H1 (cell line): ENCODE measurements at regions not wholly inside any gene's neighbourhood (a gene's known extent, or its start where the extent isn't known, plus 50 kb on each side); places are given as distances from the start of the nearest gene placed in this dataset.
A peak's percentile ranks its signal among the peaks of the same experiment; 100 is the strongest.

Experiments
- CTCF ChIA-PET: fragments of 300-600 bp; sonication (Branson Sonifier 250); formaldehyde crosslinking; loops from one replicate; lab custom pipeline; 2021; ENCODE audit not compliant: partially characterized antibody; lab: Charles Lee
- POLR2A ChIA-PET: fragments of 300-600 bp; sonication (Branson Sonifier 250); formaldehyde crosslinking; loops from one replicate; lab custom pipeline; 2021; ENCODE audit warnings: inconsistent platforms; ENCODE audit not compliant: partially characterized antibody; lab: Charles Lee
- DNase-seq, 2 experiments: peaks; one replicate each; pipeline versions ENCODE4 v3.0.0 to v3.0.0-alpha.2; 2010 to 2022; ENCODE audit warnings: low spot score in 2 of 2, low read depth in 1 of 2, mixed read lengths in 1 of 2
- FAIRE-seq: peaks from 2 replicates; lab custom pipeline; 2011; peaks lifted over from hg19 to GRCh38; lab: Jason Lieb, UNC
- H2AFZ ChIP-seq: 2 replicates; pipeline ENCODE4 v1.8.1; 2012; ENCODE audit warnings: low read length, inconsistent platforms
- H2AK5ac ChIP-seq: 2 replicates; pipeline ENCODE4 v1.6.1; 2013; ENCODE audit warnings: low read depth, low read length
- H2BK120ac ChIP-seq: replicated peaks from 2 replicates; pipeline ENCODE3; 2013; ENCODE audit warnings: low read depth, low read length, inconsistent platforms
- H2BK12ac ChIP-seq: 2 replicates; pipeline ENCODE4 v1.6.1; 2013; ENCODE audit warnings: low read depth, low read length
- H2BK15ac ChIP-seq: 2 replicates; pipeline ENCODE4 v1.6.1; 2013; ENCODE audit warnings: low read length
- H2BK20ac ChIP-seq: 2 replicates; pipeline ENCODE4 v1.6.1; 2013; ENCODE audit warnings: low read length
- H2BK5ac ChIP-seq: 2 replicates; pipeline ENCODE4 v1.6.1; 2013; ENCODE audit warnings: low read depth, low read length
- H3K14ac ChIP-seq: 2 replicates; pipeline ENCODE4 v1.6.1; 2013; ENCODE audit warnings: inconsistent platforms; ENCODE audit not compliant: insufficient read length
- H3K18ac ChIP-seq: 2 replicates; pipeline ENCODE4 v1.6.1; 2013; ENCODE audit warnings: low read length; ENCODE audit errors: extremely low read depth
- H3K23ac ChIP-seq: 2 replicates; pipeline ENCODE4 v1.6.1; 2013; ENCODE audit warnings: inconsistent platforms; ENCODE audit not compliant: insufficient read length
- H3K23me2 ChIP-seq: 2 replicates; pipeline ENCODE4 v1.6.1; 2013; ENCODE audit warnings: low read depth, low read length
- H3K27ac ChIP-seq: 2 replicates; pipeline ENCODE4 v1.6.1; 2011; ENCODE audit warnings: low read depth, low read length, inconsistent platforms
- H3K27me3 ChIP-seq, 4 experiments: replicated peaks in 1 of 4; 1 replicate in 1 of 4; 2 replicates in 3 of 4; pipeline versions ENCODE4 v1.6.1 to v1.8.1; 2011 to 2013; ENCODE audit warnings: low read length in 3 of 4, mild to moderate bottlenecking in 3 of 4, inconsistent platforms in 2 of 4, mixed read lengths in 2 of 4, moderate library complexity in 1 of 4; ENCODE audit not compliant: control insufficient read depth in 3 of 4, insufficient read depth in 3 of 4; ENCODE audit errors: extremely low read depth in 1 of 4
- H3K36me3 ChIP-seq, 4 experiments: 2 replicates each; pipeline versions ENCODE4 v1.6.1 to v1.8.1; 2011 to 2013; ENCODE audit warnings: mild to moderate bottlenecking in 4 of 4, low read length in 3 of 4, moderate library complexity in 2 of 4, control low read depth in 1 of 4, inconsistent platforms in 1 of 4; ENCODE audit not compliant: insufficient read depth in 4 of 4, control insufficient read depth in 2 of 4
- H3K4ac ChIP-seq: replicated peaks from 2 replicates; pipeline ENCODE3; 2013; ENCODE audit warnings: low read length, low read depth, mixed read lengths, inconsistent platforms; ENCODE audit not compliant: insufficient read length
- H3K4me1 ChIP-seq, 4 experiments: replicated peaks in 1 of 4; 1 replicate in 1 of 4; 2 replicates in 3 of 4; pipeline versions ENCODE4 v1.6.1 to v1.8.1; 2011 to 2013; ENCODE audit warnings: low read length in 3 of 4, inconsistent platforms in 2 of 4, mixed read lengths in 1 of 4; ENCODE audit not compliant: insufficient read depth in 4 of 4, control insufficient read depth in 3 of 4
- H3K4me2 ChIP-seq, 2 experiments: 2 replicates each; pipeline versions ENCODE4 v1.6.1 to v1.8.1; 2011 to 2013; ENCODE audit warnings: low read depth in 2 of 2, low read length in 2 of 2, control low read depth in 1 of 2, inconsistent platforms in 1 of 2, mild to moderate bottlenecking in 1 of 2; ENCODE audit not compliant: insufficient read depth in 1 of 2
- H3K4me3 ChIP-seq, 4 experiments: fragments of 200-600, 300-600 bp in 1 of 4; sonication (generic), shearing (Covaris generic), sonication (Bioruptor Twin) in 1 of 4; 2 replicates each; pipeline versions ENCODE4 v1.5.1 to v1.8.1; 2011 to 2016; ENCODE audit warnings: low read length in 4 of 4, low read depth in 3 of 4, control low read depth in 2 of 4, inconsistent platforms in 2 of 4, mild to moderate bottlenecking in 2 of 4, mixed read lengths in 1 of 4, moderate library complexity in 1 of 4; ENCODE audit not compliant: insufficient read depth in 2 of 4; ENCODE audit errors: extremely low read depth in 1 of 4
- H3K56ac ChIP-seq: replicated peaks from 2 replicates; pipeline ENCODE3; 2013; ENCODE audit warnings: low read depth, mild to moderate bottlenecking, mixed read lengths, low read length, inconsistent platforms; ENCODE audit not compliant: insufficient read length
- H3K79me1 ChIP-seq: 2 replicates; pipeline ENCODE4 v1.6.1; 2013; ENCODE audit warnings: low read depth, low read length, control low read depth
- H3K79me2 ChIP-seq, 2 experiments: 2 replicates each; pipeline versions ENCODE4 v1.6.1 to v1.8.1; 2012 to 2013; ENCODE audit warnings: low read length in 2 of 2, mild to moderate bottlenecking in 2 of 2, inconsistent platforms in 1 of 2; ENCODE audit not compliant: insufficient read depth in 2 of 2, control insufficient read depth in 1 of 2
- H3K9ac ChIP-seq, 4 experiments: replicated peaks in 1 of 4; 1 replicate in 1 of 4; 2 replicates in 3 of 4; pipeline versions ENCODE4 v1.6.1 to v1.8.1; 2011 to 2013; ENCODE audit warnings: low read depth in 3 of 4, low read length in 3 of 4, control low read depth in 2 of 4, mild to moderate bottlenecking in 2 of 4, moderate library complexity in 2 of 4, inconsistent platforms in 1 of 4; ENCODE audit errors: extremely low read depth in 1 of 4
- H3K9me3 ChIP-seq, 2 experiments: 2 replicates each; pipeline versions ENCODE4 v1.6.1 to v1.8.1; 2012 to 2013; ENCODE audit warnings: mild to moderate bottlenecking in 2 of 2, moderate library complexity in 2 of 2, control low read depth in 1 of 2, inconsistent platforms in 1 of 2, low read depth in 1 of 2, low read length in 1 of 2, mixed read lengths in 1 of 2; ENCODE audit not compliant: insufficient read depth in 2 of 2
- H4K20me1 ChIP-seq, 2 experiments: replicated peaks in 1 of 2; 2 replicates each; pipeline versions ENCODE3 to v1.8.1; 2011 to 2013; ENCODE audit warnings: inconsistent platforms in 2 of 2, low read length in 2 of 2, mild to moderate bottlenecking in 1 of 2; ENCODE audit not compliant: insufficient read depth in 2 of 2, control insufficient read depth in 1 of 2
- H4K5ac ChIP-seq: 2 replicates; pipeline ENCODE4 v1.6.1; 2013; ENCODE audit warnings: low read length, low read depth, mixed read lengths, inconsistent platforms; ENCODE audit not compliant: insufficient read length
- H4K8ac ChIP-seq: 2 replicates; pipeline ENCODE4 v1.8.0; 2013; ENCODE audit warnings: mild to moderate bottlenecking, moderate library complexity, low read length, inconsistent platforms; ENCODE audit not compliant: insufficient read depth; ENCODE audit errors: extremely low read depth
- H4K91ac ChIP-seq: replicated peaks from 2 replicates; pipeline ENCODE3; 2013; ENCODE audit warnings: low read length, mixed read lengths, inconsistent platforms; ENCODE audit not compliant: insufficient read length
- ASH2L ChIP-seq: fragments of 200-600, 300-600 bp; sonication (generic); IDR thresholded peaks from one replicate; pipeline ENCODE4 v1.7.1; 2017; ENCODE audit warnings: low read length
- JUND ChIP-seq: IDR thresholded peaks from 2 replicates; pipeline ENCODE4 v1.6.1; 2011; ENCODE audit warnings: mild to moderate bottlenecking, improper control_type of control experiment, low read length
- WGBS, 2 experiments: shearing (Covaris generic) in 1 of 2; methylation state at CpG; one replicate each; pipeline versions ENCODE4 v1.1.6 to v1.1.7; 2013 to 2015; ENCODE audit warnings: low lambda C conversion rate in 2 of 2, mixed read lengths in 2 of 2, inconsistent platforms in 1 of 2, low coverage in 1 of 2, missing lambda C conversion rate in 1 of 2; ENCODE audit not compliant: insufficient replicate concordance in 2 of 2, insufficient coverage in 1 of 2, insufficient read length in 1 of 2; ENCODE audit errors: extremely low coverage in 1 of 2, missing lambda C conversion rate in 1 of 2; 5-methylcytosine and 5-hydroxymethylcytosine counted together

DNA sequence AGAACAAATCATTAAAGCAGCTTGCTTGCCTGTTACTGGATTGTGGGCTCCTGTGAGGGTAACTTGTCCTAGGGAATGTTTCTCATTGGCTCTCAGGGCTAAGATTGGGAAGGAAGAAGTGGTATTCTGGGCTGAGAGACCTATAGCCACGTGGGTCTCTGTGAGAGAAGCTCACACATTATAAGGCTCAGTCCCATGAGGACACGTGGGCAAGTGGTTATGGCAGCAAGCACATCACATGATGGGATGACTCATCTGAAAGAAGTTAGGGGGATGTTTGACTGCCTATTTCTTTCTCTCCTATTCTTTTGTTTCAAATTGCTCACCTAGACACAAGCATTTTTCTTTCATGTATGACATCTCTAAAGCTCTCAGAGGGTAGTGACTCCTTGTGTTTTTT, 418.0 kb upstream of the ST6GAL2 start:
- no peaks in the 10 kb centered on the region for H3K79me1 ChIP-seq
- no peak overlapping the region for H3K4ac ChIP-seq
- H4K8ac ChIP-seq: no peak overlapping the region
- DNase-seq (no peak), FAIRE-seq (no peak)
- WGBS, 2 experiments: 75% methylated on average over 2 of the region's 2 CpGs; no CpG with 5 or more reads in 1 of the 2 experiments
- no peak overlapping the region for H2BK20ac ChIP-seq
- no peaks in the 10 kb centered on the region for H3K36me3 ChIP-seq
- H2BK120ac ChIP-seq: no peak overlapping the region
- H3K27me3 ChIP-seq: no peaks in the 10 kb centered on the region
- H3K23me2 ChIP-seq: no peaks in the 10 kb centered on the region
- no peak overlapping the region for H4K91ac ChIP-seq
- H3K18ac ChIP-seq: no peak overlapping the region
- H2BK5ac ChIP-seq: no peak overlapping the region
- H3K56ac ChIP-seq: no peak overlapping the region
- TF ChIP-seq JUND (peak; percentile 48; the same call in 1 of the 2 replicates), ASH2L (no peak)
- 0 out of 2 replicates have a peak overlapping the region, but pooled peaks have one; percentile 72 for H2BK15ac ChIP-seq
- no peak overlapping the region for H3K14ac ChIP-seq
- H3K4me1 ChIP-seq: no peaks in the 10 kb centered on the region
- H4K5ac ChIP-seq: no peak overlapping the region
- no peak overlapping the region for H2AK5ac ChIP-seq
- H2AFZ ChIP-seq: no peak overlapping the region; the same call in 1 of the 2 replicates
- no peak overlapping the region for H3K4me2 ChIP-seq
- H3K4me3 ChIP-seq: no peak overlapping the region
- no peak overlapping the region for H3K23ac ChIP-seq
- peaks cover 3 to 9% of the 10 kb centered on the region in 2 experiments; a peak in 2 of 4 replicates for H3K9me3 ChIP-seq
- no peak overlapping the region for H3K27ac ChIP-seq
- no peaks in the 10 kb centered on the region for H4K20me1 ChIP-seq
- ChIA-PET POLR2A (no interaction called here), CTCF (interaction anchor here (0.9 to 1.1 kb wide), 2 partner anchors 23 to 104 kb away, joined by 3 read pairs; no protein-coding TSS in a partner anchor)
- H2BK12ac ChIP-seq: no peak overlapping the region
- no peaks in the 10 kb centered on the region for H3K79me2 ChIP-seq
- H3K9ac ChIP-seq: no peak overlapping the region
